ENCODE measurements at regions not wholly inside any gene's neighbourhood (a gene's known extent, or its start where the extent isn't known, plus 50 kb on each side); places are given as distances from the start of the nearest gene placed in this dataset.
"Not testable (repeated sequence)": the region's sequence is repeated elsewhere in the genome, so short reads cannot be mapped to it uniquely, and the experiment has no call there.

- TF ChIP-seq CTCF (conservative IDR thresholded peaks at IDR 0.05; ENCODE audit: low read length) (no peak), EZH2phosphoT487 (IDR thresholded peaks at IDR 0.05; ENCODE audit: borderline replicate concordance) (no peak)
- no peak overlapping the region for H3K9ac ChIP-seq (ENCODE audit: low read depth, low read length, poor library complexity, severe bottlenecking)
- H3K9me3 ChIP-seq (ENCODE audit: insufficient read depth, low read depth, low read length), result no peaks in the 10 kb centered on the region
- no peaks in the 10 kb centered on the region for H4K20me1 ChIP-seq (ENCODE audit: insufficient read depth, low read length, poor library complexity, severe bottlenecking)
- H3K4me2 ChIP-seq (ENCODE audit: low read depth, low read length, poor library complexity, severe bottlenecking), result no peak overlapping the region
- no peaks in the 10 kb centered on the region for H3K36me3 ChIP-seq (ENCODE audit: insufficient read depth, low read length)
- no peak overlapping the region for H2AFZ ChIP-seq (ENCODE audit: low read length)
- H3F3A ChIP-seq (ENCODE audit: low read depth), result no peaks in the 10 kb centered on the region
- H3K9me2 ChIP-seq (replicated peaks; ENCODE audit: low read depth, low read length), result no peaks in the 10 kb centered on the region
- no peaks in the 10 kb centered on the region for H3K27me3 ChIP-seq (ENCODE audit: insufficient read depth, low read length, poor library complexity, severe bottlenecking)
- no peak overlapping the region for H3K4me3 ChIP-seq (ENCODE audit: low read length, poor library complexity, severe bottlenecking)
- H3K4me1 ChIP-seq (ENCODE audit: insufficient read depth, low read length, poor library complexity, severe bottlenecking), result no peaks in the 10 kb centered on the region
- no peaks in the 10 kb centered on the region for H3K79me2 ChIP-seq (ENCODE audit: insufficient read depth, low read length)
Measured at GRCh38 chr12:94010307-94010706, 138.1 kb upstream of the PLXNC1 start.

- no peaks in the 10 kb centered on the region for H4K20me1 ChIP-seq (ENCODE audit: insufficient read depth, low read length, poor library complexity, severe bottlenecking)
- no peak overlapping the region for H3K9ac ChIP-seq (ENCODE audit: low read depth, low read length, poor library complexity, severe bottlenecking)
- H3F3A ChIP-seq (ENCODE audit: low read depth), result no peaks in the 10 kb centered on the region
- no peaks in the 10 kb centered on the region for H3K36me3 ChIP-seq (ENCODE audit: insufficient read depth, low read length)
- H3K4me1 ChIP-seq (ENCODE audit: insufficient read depth, low read length, poor library complexity, severe bottlenecking), result no peaks in the 10 kb centered on the region
- TF ChIP-seq EZH2phosphoT487 (IDR thresholded peaks at IDR 0.05; ENCODE audit: borderline replicate concordance) (no peak), CTCF (conservative IDR thresholded peaks at IDR 0.05; ENCODE audit: low read length) (no peak)
- no peak overlapping the region for H2AFZ ChIP-seq (ENCODE audit: low read length)
- H3K4me2 ChIP-seq (ENCODE audit: low read depth, low read length, poor library complexity, severe bottlenecking), result no peak overlapping the region
- no peaks in the 10 kb centered on the region for H3K27me3 ChIP-seq (ENCODE audit: insufficient read depth, low read length, poor library complexity, severe bottlenecking)
- H3K79me2 ChIP-seq (ENCODE audit: insufficient read depth, low read length), result no peaks in the 10 kb centered on the region
- H3K9me2 ChIP-seq (replicated peaks; ENCODE audit: low read depth, low read length), result no peaks in the 10 kb centered on the region
- H3K9me3 ChIP-seq (ENCODE audit: insufficient read depth, low read depth, low read length), result peaks cover 1% of the 10 kb centered on the region
- H3K4me3 ChIP-seq (ENCODE audit: low read length, poor library complexity, severe bottlenecking), result no peak overlapping the region
Measured at GRCh38 chr12:94012071-94012470, 136.3 kb upstream of the PLXNC1 start.

- no peaks in the 10 kb centered on the region for H3K27me3 ChIP-seq (ENCODE audit: insufficient read depth, low read length, poor library complexity, severe bottlenecking)
- no peaks in the 10 kb centered on the region for H4K20me1 ChIP-seq (ENCODE audit: insufficient read depth, low read length, poor library complexity, severe bottlenecking)
- H3K4me1 ChIP-seq (ENCODE audit: insufficient read depth, low read length, poor library complexity, severe bottlenecking), result no peaks in the 10 kb centered on the region
- peaks cover 6% of the 10 kb centered on the region for H3K9me3 ChIP-seq (ENCODE audit: insufficient read depth, low read depth, low read length)
- H3K9me2 ChIP-seq (replicated peaks; ENCODE audit: low read depth, low read length), result no peaks in the 10 kb centered on the region
- no peak overlapping the region for H3K4me3 ChIP-seq (ENCODE audit: low read length, poor library complexity, severe bottlenecking)
- no peaks in the 10 kb centered on the region for H3K79me2 ChIP-seq (ENCODE audit: insufficient read depth, low read length)
- H3K9ac ChIP-seq (ENCODE audit: low read depth, low read length, poor library complexity, severe bottlenecking), result no peak overlapping the region
- no peak overlapping the region for H3K4me2 ChIP-seq (ENCODE audit: low read depth, low read length, poor library complexity, severe bottlenecking)
- no peaks in the 10 kb centered on the region for H3K36me3 ChIP-seq (ENCODE audit: insufficient read depth, low read length)
- peak overlapping the region; percentile 6; the same call in 1 of the 2 replicates for H2AFZ ChIP-seq (ENCODE audit: low read length)
- TF ChIP-seq CTCF (conservative IDR thresholded peaks at IDR 0.05; ENCODE audit: low read length) (no peak), EZH2phosphoT487 (IDR thresholded peaks at IDR 0.05; ENCODE audit: borderline replicate concordance) (no peak)
- no peaks in the 10 kb centered on the region for H3F3A ChIP-seq (ENCODE audit: low read depth)
Measured at GRCh38 chr12:94012590-94012989, 135.8 kb upstream of the PLXNC1 start.

GRCh38 chr12:94017247-94017646 lies 131.1 kb upstream of the PLXNC1 start:
- not testable (repeated sequence) for H2AFZ ChIP-seq (ENCODE audit: low read length); H4K20me1 ChIP-seq (ENCODE audit: insufficient read depth, low read length, poor library complexity, severe bottlenecking); H3K4me1 ChIP-seq (ENCODE audit: insufficient read depth, low read length, poor library complexity, severe bottlenecking); H3K79me2 ChIP-seq (ENCODE audit: insufficient read depth, low read length); H3K4me2 ChIP-seq (ENCODE audit: low read depth, low read length, poor library complexity, severe bottlenecking); H3K27me3 ChIP-seq (ENCODE audit: insufficient read depth, low read length, poor library complexity, severe bottlenecking); H3K9me2 ChIP-seq (replicated peaks; ENCODE audit: low read depth, low read length); H3F3A ChIP-seq (ENCODE audit: low read depth); H3K9ac ChIP-seq (ENCODE audit: low read depth, low read length, poor library complexity, severe bottlenecking); H3K4me3 ChIP-seq (ENCODE audit: low read length, poor library complexity, severe bottlenecking); H3K36me3 ChIP-seq (ENCODE audit: insufficient read depth, low read length)
- H3K9me3 ChIP-seq (ENCODE audit: insufficient read depth, low read depth, low read length), result peaks cover 12% of the 10 kb centered on the region

All from Loucy (cell line).